H1 (cell line): ENCODE measurements at regions not wholly inside any gene's neighbourhood (a gene's known extent, or its start where the extent isn't known, plus 50 kb on each side); places are given as distances from the start of the nearest gene placed in this dataset.

Experiments used
- CTCF ChIA-PET: fragments of 300-600 bp; sonication (Branson Sonifier 250); formaldehyde crosslinking; loops from one replicate; lab custom pipeline; 2021; ENCODE audit not compliant: partially characterized antibody; lab: Charles Lee
- POLR2A ChIA-PET: fragments of 300-600 bp; sonication (Branson Sonifier 250); formaldehyde crosslinking; loops from one replicate; lab custom pipeline; 2021; ENCODE audit warnings: inconsistent platforms; ENCODE audit not compliant: partially characterized antibody; lab: Charles Lee
- DNase-seq, 2 experiments: peaks; one replicate each; pipeline versions ENCODE4 v3.0.0 to v3.0.0-alpha.2; 2010 to 2022; ENCODE audit warnings: low spot score in 2 of 2, low read depth in 1 of 2, mixed read lengths in 1 of 2
- FAIRE-seq: peaks from 2 replicates; lab custom pipeline; 2011; peaks lifted over from hg19 to GRCh38; lab: Jason Lieb, UNC
- H2AFZ ChIP-seq: 2 replicates; pipeline ENCODE4 v1.8.1; 2012; ENCODE audit warnings: low read length, inconsistent platforms
- H2AK5ac ChIP-seq: 2 replicates; pipeline ENCODE4 v1.6.1; 2013; ENCODE audit warnings: low read depth, low read length
- H2BK120ac ChIP-seq: replicated peaks from 2 replicates; pipeline ENCODE3; 2013; ENCODE audit warnings: low read depth, low read length, inconsistent platforms
- H2BK12ac ChIP-seq: 2 replicates; pipeline ENCODE4 v1.6.1; 2013; ENCODE audit warnings: low read depth, low read length
- H2BK15ac ChIP-seq: 2 replicates; pipeline ENCODE4 v1.6.1; 2013; ENCODE audit warnings: low read length
- H2BK20ac ChIP-seq: 2 replicates; pipeline ENCODE4 v1.6.1; 2013; ENCODE audit warnings: low read length
- H2BK5ac ChIP-seq: 2 replicates; pipeline ENCODE4 v1.6.1; 2013; ENCODE audit warnings: low read depth, low read length
- H3K14ac ChIP-seq: 2 replicates; pipeline ENCODE4 v1.6.1; 2013; ENCODE audit warnings: inconsistent platforms; ENCODE audit not compliant: insufficient read length
- H3K18ac ChIP-seq: 2 replicates; pipeline ENCODE4 v1.6.1; 2013; ENCODE audit warnings: low read length; ENCODE audit errors: extremely low read depth
- H3K23ac ChIP-seq: 2 replicates; pipeline ENCODE4 v1.6.1; 2013; ENCODE audit warnings: inconsistent platforms; ENCODE audit not compliant: insufficient read length
- H3K23me2 ChIP-seq: 2 replicates; pipeline ENCODE4 v1.6.1; 2013; ENCODE audit warnings: low read depth, low read length
- H3K27ac ChIP-seq: 2 replicates; pipeline ENCODE4 v1.6.1; 2011; ENCODE audit warnings: low read depth, low read length, inconsistent platforms
- H3K27me3 ChIP-seq, 4 experiments: replicated peaks in 1 of 4; 1 replicate in 1 of 4; 2 replicates in 3 of 4; pipeline versions ENCODE4 v1.6.1 to v1.8.1; 2011 to 2013; ENCODE audit warnings: low read length in 3 of 4, mild to moderate bottlenecking in 3 of 4, inconsistent platforms in 2 of 4, mixed read lengths in 2 of 4, moderate library complexity in 1 of 4; ENCODE audit not compliant: control insufficient read depth in 3 of 4, insufficient read depth in 3 of 4; ENCODE audit errors: extremely low read depth in 1 of 4
- H3K36me3 ChIP-seq, 4 experiments: 2 replicates each; pipeline versions ENCODE4 v1.6.1 to v1.8.1; 2011 to 2013; ENCODE audit warnings: mild to moderate bottlenecking in 4 of 4, low read length in 3 of 4, moderate library complexity in 2 of 4, control low read depth in 1 of 4, inconsistent platforms in 1 of 4; ENCODE audit not compliant: insufficient read depth in 4 of 4, control insufficient read depth in 2 of 4
- H3K4ac ChIP-seq: replicated peaks from 2 replicates; pipeline ENCODE3; 2013; ENCODE audit warnings: low read length, low read depth, mixed read lengths, inconsistent platforms; ENCODE audit not compliant: insufficient read length
- H3K4me1 ChIP-seq, 4 experiments: replicated peaks in 1 of 4; 1 replicate in 1 of 4; 2 replicates in 3 of 4; pipeline versions ENCODE4 v1.6.1 to v1.8.1; 2011 to 2013; ENCODE audit warnings: low read length in 3 of 4, inconsistent platforms in 2 of 4, mixed read lengths in 1 of 4; ENCODE audit not compliant: insufficient read depth in 4 of 4, control insufficient read depth in 3 of 4
- H3K4me2 ChIP-seq, 2 experiments: 2 replicates each; pipeline versions ENCODE4 v1.6.1 to v1.8.1; 2011 to 2013; ENCODE audit warnings: low read depth in 2 of 2, low read length in 2 of 2, control low read depth in 1 of 2, inconsistent platforms in 1 of 2, mild to moderate bottlenecking in 1 of 2; ENCODE audit not compliant: insufficient read depth in 1 of 2
- H3K4me3 ChIP-seq, 4 experiments: fragments of 200-600, 300-600 bp in 1 of 4; sonication (generic), shearing (Covaris generic), sonication (Bioruptor Twin) in 1 of 4; 2 replicates each; pipeline versions ENCODE4 v1.5.1 to v1.8.1; 2011 to 2016; ENCODE audit warnings: low read length in 4 of 4, low read depth in 3 of 4, control low read depth in 2 of 4, inconsistent platforms in 2 of 4, mild to moderate bottlenecking in 2 of 4, mixed read lengths in 1 of 4, moderate library complexity in 1 of 4; ENCODE audit not compliant: insufficient read depth in 2 of 4; ENCODE audit errors: extremely low read depth in 1 of 4
- H3K56ac ChIP-seq: replicated peaks from 2 replicates; pipeline ENCODE3; 2013; ENCODE audit warnings: low read depth, mild to moderate bottlenecking, mixed read lengths, low read length, inconsistent platforms; ENCODE audit not compliant: insufficient read length
- H3K79me1 ChIP-seq: 2 replicates; pipeline ENCODE4 v1.6.1; 2013; ENCODE audit warnings: low read depth, low read length, control low read depth
- H3K79me2 ChIP-seq, 2 experiments: 2 replicates each; pipeline versions ENCODE4 v1.6.1 to v1.8.1; 2012 to 2013; ENCODE audit warnings: low read length in 2 of 2, mild to moderate bottlenecking in 2 of 2, inconsistent platforms in 1 of 2; ENCODE audit not compliant: insufficient read depth in 2 of 2, control insufficient read depth in 1 of 2
- H3K9ac ChIP-seq, 4 experiments: replicated peaks in 1 of 4; 1 replicate in 1 of 4; 2 replicates in 3 of 4; pipeline versions ENCODE4 v1.6.1 to v1.8.1; 2011 to 2013; ENCODE audit warnings: low read depth in 3 of 4, low read length in 3 of 4, control low read depth in 2 of 4, mild to moderate bottlenecking in 2 of 4, moderate library complexity in 2 of 4, inconsistent platforms in 1 of 4; ENCODE audit errors: extremely low read depth in 1 of 4
- H3K9me3 ChIP-seq, 2 experiments: 2 replicates each; pipeline versions ENCODE4 v1.6.1 to v1.8.1; 2012 to 2013; ENCODE audit warnings: mild to moderate bottlenecking in 2 of 2, moderate library complexity in 2 of 2, control low read depth in 1 of 2, inconsistent platforms in 1 of 2, low read depth in 1 of 2, low read length in 1 of 2, mixed read lengths in 1 of 2; ENCODE audit not compliant: insufficient read depth in 2 of 2
- H4K20me1 ChIP-seq, 2 experiments: replicated peaks in 1 of 2; 2 replicates each; pipeline versions ENCODE3 to v1.8.1; 2011 to 2013; ENCODE audit warnings: inconsistent platforms in 2 of 2, low read length in 2 of 2, mild to moderate bottlenecking in 1 of 2; ENCODE audit not compliant: insufficient read depth in 2 of 2, control insufficient read depth in 1 of 2
- H4K5ac ChIP-seq: 2 replicates; pipeline ENCODE4 v1.6.1; 2013; ENCODE audit warnings: low read length, low read depth, mixed read lengths, inconsistent platforms; ENCODE audit not compliant: insufficient read length
- H4K8ac ChIP-seq: 2 replicates; pipeline ENCODE4 v1.8.0; 2013; ENCODE audit warnings: mild to moderate bottlenecking, moderate library complexity, low read length, inconsistent platforms; ENCODE audit not compliant: insufficient read depth; ENCODE audit errors: extremely low read depth
- H4K91ac ChIP-seq: replicated peaks from 2 replicates; pipeline ENCODE3; 2013; ENCODE audit warnings: low read length, mixed read lengths, inconsistent platforms; ENCODE audit not compliant: insufficient read length
- CBX5 ChIP-seq: fragments of 300-800, 300-1000 bp; sonication (generic); IDR thresholded peaks from 2 replicates; pipeline ENCODE4 v1.7.1; 2016; ENCODE audit warnings: antibody characterized with exemption, low read length, low read depth
- CBX8 ChIP-seq: fragments of 300-800, 300-1000 bp; sonication (generic); IDR thresholded peaks from 2 replicates; pipeline ENCODE4 v1.7.1; 2016; ENCODE audit warnings: low read depth, low read length, borderline replicate concordance
- CTBP2 ChIP-seq: IDR thresholded peaks from 2 replicates; pipeline ENCODE4 v1.7.0; 2011; ENCODE audit warnings: borderline replicate concordance, mild to moderate bottlenecking, moderate library complexity, mixed read lengths, low read length; ENCODE audit not compliant: insufficient read depth, insufficient read length
- KDM4A ChIP-seq: IDR thresholded peaks from one replicate; pipeline ENCODE4 v1.7.1; 2012; ENCODE audit warnings: low read depth, mild to moderate bottlenecking, moderate library complexity, low read length, inconsistent platforms; ENCODE audit not compliant: severe bottlenecking
- MAX ChIP-seq: IDR thresholded peaks from 2 replicates; pipeline ENCODE4 v1.6.1; 2012; ENCODE audit warnings: inconsistent platforms
- NANOG ChIP-seq: IDR thresholded peaks from 2 replicates; pipeline ENCODE4 v1.6.1; 2011; ENCODE audit warnings: low read length, low read depth, mild to moderate bottlenecking, inconsistent platforms; ENCODE audit not compliant: insufficient read depth, poor library complexity, severe bottlenecking
- NRF1 ChIP-seq: IDR thresholded peaks from 2 replicates; pipeline ENCODE4 v1.6.1; 2011; ENCODE audit warnings: mild to moderate bottlenecking, low read depth, low read length, improper control_type of control experiment
- RFX5 ChIP-seq: IDR thresholded peaks from 2 replicates; pipeline ENCODE4 v1.6.1; 2011; ENCODE audit warnings: low read depth, low read length, improper control_type of control experiment, borderline replicate concordance
- SIX5 ChIP-seq: IDR thresholded peaks from 2 replicates; pipeline ENCODE4 v1.6.1; 2011; ENCODE audit warnings: mild to moderate bottlenecking, low read depth, low read length
- SP4 ChIP-seq: IDR thresholded peaks from 2 replicates; pipeline ENCODE4 v1.6.1; 2012; ENCODE audit warnings: low read length, inconsistent platforms
- SUZ12 ChIP-seq: fragments of 200-600 bp; sonication (generic); IDR thresholded peaks from 2 replicates; pipeline ENCODE4 v1.6.1; 2012; ENCODE audit warnings: mild to moderate bottlenecking, inconsistent platforms, low read length, moderate library complexity, mixed read lengths
- TAF1 ChIP-seq: IDR thresholded peaks from 2 replicates; pipeline ENCODE4 v1.6.1; 2011; ENCODE audit warnings: mild to moderate bottlenecking, low read depth, low read length
- TBP ChIP-seq: IDR thresholded peaks from 2 replicates; pipeline ENCODE4 v1.6.1; 2011; ENCODE audit warnings: low read depth, low read length, improper control_type of control experiment
- TCF12 ChIP-seq: IDR thresholded peaks from 2 replicates; pipeline ENCODE4 v1.6.1; 2011; ENCODE audit warnings: low read depth, mild to moderate bottlenecking, low read length
- TF ChIP-seq, protein P1 (sequence below): IDR thresholded peaks from 2 replicates; pipeline ENCODE4 v1.6.1; 2012; ENCODE audit warnings: inconsistent platforms

- H3K23me2 ChIP-seq = no peaks in the 10 kb centered on the region
- no peak overlapping the region for H3K4me2 ChIP-seq
- no peak overlapping the region for H3K23ac ChIP-seq
- H3K14ac ChIP-seq = no peak overlapping the region
- no peaks in the 10 kb centered on the region for H3K79me1 ChIP-seq
- no peak overlapping the region for H3K9ac ChIP-seq
- no peak overlapping the region for H2BK12ac ChIP-seq
- H2AK5ac ChIP-seq = no peak overlapping the region
- no peak overlapping the region for H4K8ac ChIP-seq
- H3K18ac ChIP-seq = no peak overlapping the region
- no peaks in the 10 kb centered on the region for H3K36me3 ChIP-seq
- no peak for FAIRE-seq
- H2BK20ac ChIP-seq = no peak overlapping the region
- no peaks in the 10 kb centered on the region for H3K79me2 ChIP-seq
- ChIA-PET POLR2A (no interaction called here), CTCF (interaction anchor here (0.6 to 1.3 kb wide), 2 partner anchors 22 to 515 kb away, joined by 3 read pairs; no protein-coding TSS in a partner anchor)
- H4K91ac ChIP-seq = no peak overlapping the region
- no peak overlapping the region for H3K4me3 ChIP-seq
- no peak overlapping the region for H2BK120ac ChIP-seq
- H3K56ac ChIP-seq = no peak overlapping the region
- H3K4me1 ChIP-seq = peaks cover 0 to 4% (median 2%) of the 10 kb centered on the region in 4 experiments; a peak in 2 of 7 replicates
- no peak overlapping the region for H4K5ac ChIP-seq
- H3K9me3 ChIP-seq = peaks cover 10 to 15% of the 10 kb centered on the region in 2 experiments; a peak in 3 of 4 replicates
- H3K27me3 ChIP-seq = no peaks in the 10 kb centered on the region
- H2AFZ ChIP-seq = no peak overlapping the region
- no peak overlapping the region for H3K27ac ChIP-seq
- no peak for DNase-seq
- H2BK5ac ChIP-seq = no peak overlapping the region
- H4K20me1 ChIP-seq = no peaks in the 10 kb centered on the region
- H2BK15ac ChIP-seq = no peak overlapping the region
- H3K4ac ChIP-seq = no peak overlapping the region
- no peak for TF ChIP-seq CTBP2
- TF ChIP-seq, protein P1, sequence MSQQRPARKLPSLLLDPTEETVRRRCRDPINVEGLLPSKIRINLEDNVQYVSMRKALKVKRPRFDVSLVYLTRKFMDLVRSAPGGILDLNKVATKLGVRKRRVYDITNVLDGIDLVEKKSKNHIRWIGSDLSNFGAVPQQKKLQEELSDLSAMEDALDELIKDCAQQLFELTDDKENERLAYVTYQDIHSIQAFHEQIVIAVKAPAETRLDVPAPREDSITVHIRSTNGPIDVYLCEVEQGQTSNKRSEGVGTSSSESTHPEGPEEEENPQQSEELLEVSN = no peak
- no peak for TF ChIP-seq TAF1
- no peak for TF ChIP-seq CBX8
- no peak for TF ChIP-seq RFX5
- no peak for TF ChIP-seq NRF1
- TF ChIP-seq SP4 = no peak
- TF ChIP-seq SUZ12 = no peak
- TF ChIP-seq SIX5 = no peak
- TF ChIP-seq KDM4A = no peak
- no peak for TF ChIP-seq TBP
- no peak for TF ChIP-seq MAX
- TF ChIP-seq NANOG = no peak
- no peak for TF ChIP-seq CBX5
- TF ChIP-seq TCF12 = no peak
These were observed 372.9 kb upstream of the RUNX1 start for GRCh38 chr21:35422011-35422410.
